SJSA1 (cell line): ENCODE measurements at regions not wholly inside any gene's neighbourhood (a gene's known extent, or its start where the extent isn't known, plus 50 kb on each side); places are given as distances from the start of the nearest gene placed in this dataset.

Experiments
- DNase-seq, 2 experiments: peaks; one replicate each; pipeline ENCODE4 v3.0.0-alpha.2; 2015 to 2020; ENCODE audit warnings: low spot score in 2 of 2, low read depth in 1 of 2
- H3K27ac ChIP-seq: fragments of 250-450 bp; sonication (Bioruptor Pico); 2 replicates; pipeline ENCODE4 v1.5.1; 2020; ENCODE audit warnings: mild to moderate bottlenecking, moderate library complexity
- H3K27me3 ChIP-seq: fragments of 250-450 bp; sonication (Bioruptor Pico); replicated peaks from 2 replicates; pipeline ENCODE4 v1.5.1; 2020; ENCODE audit warnings: mild to moderate bottlenecking, moderate library complexity
- H3K36me3 ChIP-seq: fragments of 250-450 bp; sonication (Bioruptor Pico); 2 replicates; pipeline ENCODE4 v1.5.1; 2020; ENCODE audit warnings: mild to moderate bottlenecking
- H3K4me1 ChIP-seq: fragments of 250-450 bp; sonication (Bioruptor Pico); replicated peaks from 2 replicates; pipeline ENCODE4 v1.6.1; 2021; ENCODE audit warnings: mild to moderate bottlenecking
- H3K4me3 ChIP-seq: fragments of 250-450 bp; sonication (Bioruptor Pico); 2 replicates; pipeline ENCODE4 v1.5.1; 2020; ENCODE audit warnings: mild to moderate bottlenecking
- H3K9me3 ChIP-seq: fragments of 250-450 bp; sonication (Bioruptor Pico); replicated peaks from 2 replicates; pipeline ENCODE4 v1.5.1; 2020; ENCODE audit warnings: mild to moderate bottlenecking

DNA sequence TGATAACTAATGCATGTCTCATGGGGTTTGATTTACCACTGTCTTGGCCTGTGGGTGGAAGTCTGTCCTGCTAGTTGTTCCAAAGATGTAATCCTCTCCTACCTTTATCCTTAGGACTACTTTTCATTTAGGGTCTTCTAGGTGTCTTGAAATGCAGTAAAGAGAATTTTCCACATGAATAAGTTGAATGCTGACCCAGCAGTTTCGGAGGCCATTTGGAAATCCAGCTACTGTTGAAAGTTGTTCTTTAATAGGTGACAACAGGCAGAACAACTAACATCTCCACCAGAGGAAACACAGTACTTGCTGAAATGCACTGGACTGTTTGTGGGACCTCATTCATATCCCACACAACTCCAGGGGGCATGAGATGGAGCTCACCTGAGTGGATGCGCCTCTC, 478.1 kb downstream of the BTBD3 start:
- no peaks in the 10 kb centered on the region for H3K27me3 ChIP-seq
- H3K9me3 ChIP-seq = peaks cover 3% of the 10 kb centered on the region
- no peak for DNase-seq
- H3K4me3 ChIP-seq = no peak overlapping the region
- no peaks in the 10 kb centered on the region for H3K36me3 ChIP-seq
- H3K4me1 ChIP-seq = no peaks in the 10 kb centered on the region
- H3K27ac ChIP-seq = no peak overlapping the region

DNA sequence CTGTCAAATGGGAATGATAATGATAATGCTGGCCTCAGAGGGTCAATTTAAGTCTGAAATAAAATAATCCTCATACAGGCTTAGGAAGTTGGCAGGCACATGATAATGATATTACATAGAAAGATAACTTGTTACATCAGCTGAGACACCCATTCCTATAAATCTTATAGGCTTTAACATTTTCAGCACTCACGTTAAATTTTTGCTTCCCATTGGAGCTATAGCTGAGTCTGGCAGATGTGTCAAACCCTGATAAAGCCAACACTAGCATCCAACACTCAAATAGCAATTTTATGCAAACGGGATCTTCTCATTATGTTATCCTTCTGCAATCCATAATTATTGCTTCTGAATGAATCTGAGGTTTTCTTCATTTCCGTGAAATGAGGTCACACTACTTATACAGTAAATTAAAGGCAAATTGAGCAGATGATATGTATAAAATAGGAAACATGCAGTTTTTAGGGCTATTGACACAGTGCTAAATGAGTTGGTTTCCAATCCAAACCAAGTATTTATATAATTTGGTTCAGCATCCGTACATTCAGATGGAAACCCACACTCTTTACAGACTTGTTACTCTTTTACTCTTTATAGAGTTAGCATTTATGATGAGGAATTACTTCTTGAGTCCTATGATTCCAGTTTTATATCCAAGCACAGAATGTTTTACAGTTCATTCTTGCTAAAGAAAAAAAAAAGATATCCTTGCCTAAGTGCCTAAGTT, 481.6 kb downstream of the BTBD3 start:
- Histone ChIP-seq H3K4me3 (no peak overlapping the region), H3K27me3 (no peaks in the 10 kb centered on the region), H3K36me3 (no peaks in the 10 kb centered on the region), H3K9me3 (peaks cover 9% of the 10 kb centered on the region), H3K4me1 (no peaks in the 10 kb centered on the region), H3K27ac (no peak overlapping the region)
- no peak for DNase-seq

DNA sequence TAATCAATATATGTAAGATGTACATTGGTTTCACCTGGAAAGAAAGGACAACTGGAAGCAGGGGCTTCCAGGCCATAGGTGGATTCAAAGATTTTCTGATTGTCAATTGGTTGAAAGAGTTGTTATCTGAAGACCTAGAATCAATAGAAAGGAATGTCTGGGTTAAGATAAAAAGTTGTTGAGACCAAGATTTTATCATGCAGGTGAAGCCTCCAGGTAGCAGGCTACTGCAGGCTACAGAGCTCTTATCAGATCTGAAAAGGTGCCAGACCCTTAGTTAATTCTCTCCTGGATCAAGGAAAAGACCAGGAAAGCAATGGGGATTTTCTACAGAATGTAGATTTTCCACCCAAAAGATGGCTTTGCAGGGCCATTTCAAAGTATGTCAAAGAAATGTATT, 487.2 kb downstream of the BTBD3 start:
- no peak overlapping the region for H3K27ac ChIP-seq
- no peaks in the 10 kb centered on the region for H3K36me3 ChIP-seq
- H3K9me3 ChIP-seq = peaks cover 9% of the 10 kb centered on the region; the same call in 1 of the 2 replicates
- no peak for DNase-seq
- no peaks in the 10 kb centered on the region for H3K4me1 ChIP-seq
- H3K27me3 ChIP-seq = no peaks in the 10 kb centered on the region
- no peak overlapping the region for H3K4me3 ChIP-seq

DNA sequence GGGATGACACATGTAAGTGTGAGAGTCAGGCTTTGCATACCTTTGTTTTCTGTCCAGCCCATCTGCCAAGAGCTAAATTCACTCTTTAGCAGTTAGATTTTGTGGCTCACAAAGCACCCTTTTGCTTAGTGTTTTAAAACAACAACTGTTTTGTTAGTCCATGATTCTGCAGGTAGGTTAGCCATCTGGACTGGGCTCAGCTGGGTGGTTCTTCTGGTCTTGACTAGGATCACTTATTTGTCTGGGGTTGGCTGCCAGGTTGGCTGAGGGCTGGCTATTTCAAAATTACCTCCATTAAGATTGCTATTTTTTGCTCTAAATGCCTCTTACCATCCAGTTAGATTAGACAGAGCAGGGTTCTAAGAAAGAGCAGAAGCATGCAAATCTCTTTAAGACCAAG, 489.3 kb downstream of the BTBD3 start:
- DNase-seq = no peak
- Histone ChIP-seq H3K36me3 (no peaks in the 10 kb centered on the region), H3K9me3 (peaks cover 9% of the 10 kb centered on the region; the same call in 1 of the 2 replicates), H3K27ac (no peak overlapping the region), H3K27me3 (no peaks in the 10 kb centered on the region), H3K4me1 (no peaks in the 10 kb centered on the region), H3K4me3 (no peak overlapping the region)

DNA sequence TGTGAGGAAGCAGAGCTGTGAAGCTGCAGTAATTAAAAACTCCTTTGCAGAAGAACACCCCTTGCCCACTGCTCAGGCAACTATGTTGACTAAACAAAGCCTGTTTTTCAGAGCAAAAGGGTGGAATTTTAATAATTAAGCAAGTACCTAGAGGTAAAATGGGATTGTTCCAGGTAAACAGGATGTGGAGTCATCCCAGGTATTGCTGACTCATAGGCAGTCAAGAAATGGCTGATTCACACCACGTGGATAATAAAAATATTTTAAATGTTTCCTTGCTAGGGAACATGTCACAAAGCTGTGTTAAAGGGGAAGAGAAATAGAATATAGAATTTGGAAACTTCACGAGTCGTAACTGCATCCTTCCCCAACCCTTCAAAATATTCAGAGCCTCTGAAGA, 491.8 kb downstream of the BTBD3 start:
- no peaks in the 10 kb centered on the region for H3K4me1 ChIP-seq
- H3K27ac ChIP-seq = no peak overlapping the region
- no peaks in the 10 kb centered on the region for H3K27me3 ChIP-seq
- no peak for DNase-seq
- H3K4me3 ChIP-seq = no peak overlapping the region
- 0 out of 2 replicates have a peak, but pooled peaks cover 3% of the 10 kb centered on the region for H3K9me3 ChIP-seq
- H3K36me3 ChIP-seq = no peaks in the 10 kb centered on the region

DNA sequence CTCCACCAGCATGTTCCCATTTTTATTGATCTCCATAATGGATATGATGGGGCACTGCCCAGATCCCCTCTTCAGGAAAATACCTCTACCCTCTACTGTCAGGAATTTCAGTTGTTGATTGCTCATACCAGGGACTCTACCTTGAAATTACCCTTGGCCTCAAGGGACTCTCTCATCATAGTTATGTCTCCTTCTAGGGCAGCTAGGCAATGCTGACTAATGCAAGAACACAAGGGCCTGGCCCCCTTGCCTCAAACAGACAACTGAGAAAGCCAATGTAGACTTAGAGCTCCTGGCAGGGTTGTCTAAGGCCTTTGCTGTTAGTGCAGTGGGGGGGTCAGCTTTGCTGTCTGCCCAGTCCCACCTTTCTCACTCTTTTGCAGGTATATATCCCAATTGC, 493.1 kb downstream of the BTBD3 start:
- no peaks in the 10 kb centered on the region for H3K27me3 ChIP-seq
- no peaks in the 10 kb centered on the region for H3K36me3 ChIP-seq
- H3K4me3 ChIP-seq = no peak overlapping the region
- H3K4me1 ChIP-seq = no peaks in the 10 kb centered on the region
- 0 out of 2 replicates have a peak, but pooled peaks cover 3% of the 10 kb centered on the region for H3K9me3 ChIP-seq
- no peak for DNase-seq
- H3K27ac ChIP-seq = no peak overlapping the region

DNA sequence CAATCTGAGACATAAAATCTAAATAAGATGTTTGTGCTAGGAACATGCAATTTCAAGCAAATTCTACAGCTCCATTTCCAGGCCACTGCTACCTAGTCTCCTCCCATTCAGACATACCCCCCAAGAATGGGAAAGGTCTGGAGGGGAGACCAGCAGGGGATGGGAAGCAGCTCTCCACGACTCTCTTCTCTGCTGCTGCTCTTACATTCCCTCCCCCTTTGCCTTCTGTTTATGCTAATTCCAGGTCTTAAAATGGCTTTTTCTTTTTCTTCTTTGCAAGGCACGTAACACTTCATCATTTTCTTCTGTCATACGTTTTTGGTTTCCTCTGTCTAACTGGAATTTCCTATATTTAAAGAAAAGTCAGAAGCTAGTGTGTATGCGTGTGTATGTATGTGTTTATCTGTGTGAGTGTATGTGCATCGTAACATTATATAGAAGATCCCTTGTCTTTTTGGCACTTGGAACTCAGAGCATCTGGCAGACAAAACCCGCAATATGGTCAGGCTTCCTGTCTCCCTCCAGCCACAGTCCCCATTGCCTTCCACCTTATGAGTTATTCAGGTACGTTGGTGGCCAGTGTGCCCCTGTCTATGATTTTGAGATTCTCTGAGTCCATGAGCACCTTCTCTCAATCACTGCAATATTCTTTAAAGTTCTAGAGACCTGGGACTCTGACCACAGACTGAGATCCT, 493.7 kb downstream of the BTBD3 start:
- H3K9me3 ChIP-seq = 0 out of 2 replicates have a peak, but pooled peaks cover 3% of the 10 kb centered on the region
- H3K36me3 ChIP-seq = no peaks in the 10 kb centered on the region
- H3K27me3 ChIP-seq = no peaks in the 10 kb centered on the region
- H3K4me3 ChIP-seq = no peak overlapping the region
- H3K4me1 ChIP-seq = no peaks in the 10 kb centered on the region
- no peak for DNase-seq
- no peak overlapping the region for H3K27ac ChIP-seq

DNA sequence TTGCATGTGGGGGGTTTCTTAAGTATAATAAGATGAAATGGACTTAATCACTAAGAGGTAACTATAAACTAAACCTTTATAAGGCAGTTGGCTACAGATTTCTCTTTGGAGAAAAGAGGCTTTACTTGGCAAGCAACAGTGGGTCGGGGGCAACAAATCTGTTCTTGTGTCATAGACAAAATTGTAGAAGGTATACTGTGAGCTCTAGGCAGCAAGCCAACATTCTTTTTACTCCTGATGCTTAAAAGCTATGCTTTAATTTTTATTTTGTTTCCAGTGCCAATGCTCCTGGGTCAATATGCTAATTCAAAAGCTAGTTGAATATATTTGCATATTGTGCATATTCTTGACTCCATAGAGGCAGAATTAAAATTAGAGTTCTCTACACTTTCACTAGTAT, 495.4 kb downstream of the BTBD3 start:
- H3K27ac ChIP-seq = no peak overlapping the region
- no peaks in the 10 kb centered on the region for H3K36me3 ChIP-seq
- no peaks in the 10 kb centered on the region for H3K4me1 ChIP-seq

DNA sequence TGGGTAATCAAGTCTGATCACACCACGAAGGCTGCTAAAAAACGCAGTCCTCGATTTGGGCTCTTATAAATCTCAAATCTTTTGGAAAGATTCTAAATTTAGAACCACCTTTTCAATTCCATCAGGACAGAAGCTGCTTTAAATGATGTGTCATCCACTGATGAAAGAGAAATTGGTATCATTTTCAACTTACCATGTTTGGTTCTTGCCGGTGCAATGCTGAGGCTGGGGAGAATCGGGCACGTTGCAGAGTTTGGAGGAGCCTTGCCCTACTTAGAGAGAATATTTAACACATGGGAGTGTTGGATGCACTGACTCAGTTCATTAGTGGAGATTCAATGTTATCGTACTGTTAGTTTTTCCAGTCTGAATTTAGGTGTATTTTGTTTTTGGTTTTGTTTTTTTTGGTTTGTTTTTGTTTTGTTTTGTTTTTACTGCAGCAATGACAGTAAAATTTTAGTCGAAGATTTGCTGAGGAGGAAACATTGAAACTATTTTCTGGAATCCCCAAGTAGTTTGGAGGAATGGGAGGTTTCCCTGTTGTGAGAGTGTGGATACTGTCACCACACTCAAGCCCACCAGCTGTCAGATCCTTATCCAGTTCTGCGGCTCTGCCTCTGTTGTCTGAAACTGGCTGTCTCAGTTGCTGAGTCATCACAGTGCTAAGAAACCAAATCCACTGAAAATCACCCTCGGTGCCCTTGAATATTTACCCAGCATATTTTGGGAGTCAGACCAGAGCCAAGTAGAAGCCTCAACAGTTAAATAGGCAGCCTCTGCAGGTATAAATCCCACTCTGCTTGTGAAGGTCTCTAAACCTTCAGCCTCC, 497.0 kb downstream of the BTBD3 start:
- Histone ChIP-seq H3K9me3 (peaks cover 2% of the 10 kb centered on the region; the same call in 1 of the 2 replicates), H3K4me3 (no peak overlapping the region), H3K4me1 (no peaks in the 10 kb centered on the region), H3K27ac (no peak overlapping the region), H3K36me3 (no peaks in the 10 kb centered on the region), H3K27me3 (no peaks in the 10 kb centered on the region)
- no peak for DNase-seq

More for the DNA sequence above, 495.4 kb downstream of the BTBD3 start:
- H3K27me3 ChIP-seq = no peaks in the 10 kb centered on the region
- no peaks in the 10 kb centered on the region; the same call in 1 of the 2 replicates for H3K9me3 ChIP-seq
- no peak for DNase-seq
- no peak overlapping the region for H3K4me3 ChIP-seq

DNA sequence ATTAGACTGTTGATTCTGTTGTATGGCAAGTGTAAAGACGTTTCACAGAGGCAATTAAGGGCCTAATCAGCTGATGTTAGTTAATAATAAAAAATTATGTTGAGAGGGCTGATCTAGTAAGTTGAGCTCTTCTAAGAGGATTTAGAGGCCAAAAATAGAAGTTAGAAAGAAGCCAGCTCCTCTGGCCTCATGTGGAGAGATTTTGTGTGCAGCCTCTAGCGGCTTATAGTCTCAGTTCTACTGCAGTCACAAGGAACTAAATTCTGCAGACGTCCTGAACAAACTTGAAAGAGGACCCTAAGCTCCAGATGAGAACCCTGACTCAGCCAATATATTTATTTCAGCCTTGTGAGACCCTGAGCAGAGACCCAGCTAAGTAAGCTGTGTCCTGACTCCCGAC, 498.6 kb downstream of the BTBD3 start:
- H3K4me3 ChIP-seq = no peak overlapping the region
- DNase-seq = no peak
- no peak overlapping the region for H3K27ac ChIP-seq
- no peaks in the 10 kb centered on the region for H3K27me3 ChIP-seq
- no peaks in the 10 kb centered on the region for H3K36me3 ChIP-seq
- no peaks in the 10 kb centered on the region for H3K4me1 ChIP-seq
- H3K9me3 ChIP-seq = peaks cover 2% of the 10 kb centered on the region; the same call in 1 of the 2 replicates

DNA sequence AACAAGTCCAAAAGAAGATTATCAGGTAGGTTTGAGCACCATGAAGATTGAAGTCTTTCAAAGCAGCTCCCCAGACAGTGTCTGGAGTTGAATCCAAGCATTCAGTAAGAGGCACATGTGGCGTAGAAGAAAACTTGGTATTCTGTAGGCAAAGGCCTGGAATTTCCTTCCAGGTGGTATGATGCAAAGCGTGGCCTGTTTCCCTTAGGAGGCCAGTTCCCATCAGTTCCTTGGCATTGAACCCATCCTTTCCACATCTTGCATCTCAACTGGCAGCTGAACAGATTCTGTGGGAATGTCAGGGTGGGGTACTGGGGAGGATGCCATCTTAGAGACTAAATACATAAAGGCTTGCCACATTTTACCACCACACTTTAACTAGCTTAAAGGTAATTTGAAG, 516.0 kb downstream of the BTBD3 start:
- H3K27ac ChIP-seq = no peak overlapping the region
- H3K27me3 ChIP-seq = no peaks in the 10 kb centered on the region
- no peaks in the 10 kb centered on the region for H3K36me3 ChIP-seq
- no peaks in the 10 kb centered on the region for H3K9me3 ChIP-seq
- H3K4me3 ChIP-seq = no peak overlapping the region
- H3K4me1 ChIP-seq = no peaks in the 10 kb centered on the region
- no peak for DNase-seq

DNA sequence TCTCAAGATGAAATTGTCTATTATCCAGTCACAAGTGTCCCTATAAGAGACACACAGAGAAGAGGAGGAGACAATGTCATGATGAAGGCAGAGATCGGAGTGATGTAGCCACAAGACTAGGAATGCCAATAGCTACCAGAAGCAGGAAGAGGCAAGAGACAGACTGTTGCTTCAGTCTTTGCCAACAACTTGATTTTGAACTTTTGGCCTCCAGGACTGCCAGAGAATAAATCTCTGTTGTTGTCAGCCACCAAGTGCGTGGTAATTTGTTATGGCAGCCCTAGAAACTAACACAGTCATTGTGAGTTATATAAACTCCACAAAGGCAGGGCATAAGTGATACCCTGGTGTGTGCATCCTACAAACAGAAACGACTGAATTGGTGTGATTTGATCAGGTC, 517.0 kb downstream of the BTBD3 start:
- Histone ChIP-seq H3K27me3 (no peaks in the 10 kb centered on the region), H3K4me3 (no peak overlapping the region), H3K4me1 (no peaks in the 10 kb centered on the region), H3K9me3 (no peaks in the 10 kb centered on the region), H3K27ac (no peak overlapping the region), H3K36me3 (no peaks in the 10 kb centered on the region)
- DNase-seq = no peak

DNA sequence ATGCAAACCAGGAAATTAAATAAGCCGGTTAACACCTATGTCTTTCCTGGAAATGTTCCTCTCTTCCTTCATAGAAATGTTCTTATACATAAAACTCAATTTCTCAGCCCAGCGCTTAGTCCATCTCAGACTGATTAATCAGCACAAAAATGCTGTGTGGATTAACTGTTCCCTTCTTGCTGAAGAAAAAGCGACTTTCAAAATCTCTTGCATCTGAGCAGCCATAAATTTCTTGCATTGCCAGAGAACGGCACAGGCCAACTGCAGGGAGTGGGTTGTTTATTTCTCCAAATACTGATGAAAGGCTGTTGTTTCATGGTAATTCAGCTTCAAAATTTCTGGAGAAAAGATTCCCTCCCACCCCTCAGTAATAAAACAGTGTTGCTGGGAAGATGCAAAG, 517.6 kb downstream of the BTBD3 start:
- Histone ChIP-seq H3K4me1 (no peaks in the 10 kb centered on the region), H3K27me3 (no peaks in the 10 kb centered on the region), H3K9me3 (no peaks in the 10 kb centered on the region), H3K36me3 (no peaks in the 10 kb centered on the region), H3K4me3 (no peak overlapping the region), H3K27ac (no peak overlapping the region)
- no peak for DNase-seq

DNA sequence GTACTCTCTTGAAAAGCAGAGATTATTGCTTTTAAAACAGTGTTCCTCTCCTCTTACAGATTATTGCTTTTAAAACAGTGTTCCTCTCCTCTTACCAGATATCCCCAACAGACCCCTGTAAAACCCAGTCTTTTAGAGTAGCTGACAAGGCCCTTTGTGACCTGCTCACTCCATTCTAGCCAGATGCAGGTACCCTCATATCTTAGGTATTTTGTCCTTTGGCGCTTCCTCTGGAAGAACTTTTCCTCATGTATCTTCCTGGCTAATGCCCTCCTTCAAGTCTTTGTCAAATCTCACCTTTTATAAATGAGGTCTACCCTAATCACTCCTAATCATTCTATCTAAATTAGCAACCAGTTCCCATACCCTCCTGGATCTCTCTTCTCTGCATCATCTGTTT, 536.0 kb downstream of the BTBD3 start:
- Histone ChIP-seq H3K4me1 (no peaks in the 10 kb centered on the region), H3K4me3 (no peak overlapping the region), H3K27ac (no peak overlapping the region), H3K9me3 (peaks cover 9% of the 10 kb centered on the region; the same call in 1 of the 2 replicates), H3K36me3 (no peaks in the 10 kb centered on the region), H3K27me3 (no peaks in the 10 kb centered on the region)
- DNase-seq = no peak
